ENCODE measurements at regions not wholly inside any gene's neighbourhood (a gene's known extent, or its start where the extent isn't known, plus 50 kb on each side); places are given as distances from the start of the nearest gene placed in this dataset.

- Histone ChIP-seq H2BK20ac (ENCODE audit: low read depth, low read length) (no peak overlapping the region), H2AK5ac (ENCODE audit: low read depth, low read length) (no peak overlapping the region), H3K4me1 (ENCODE audit: control insufficient read depth, insufficient read depth, low read length) (peaks cover 7% of the 10 kb centered on the region; the same call in 1 of the 2 replicates), H4K20me1 (ENCODE audit: insufficient read depth, low read length) (no peaks in the 10 kb centered on the region), H2BK15ac (ENCODE audit: low read depth, low read length) (no peak overlapping the region), H2BK5ac (ENCODE audit: low read depth, low read length, poor library complexity, severe bottlenecking) (no peak overlapping the region), H3K4me2 (ENCODE audit: low read depth, low read length) (no peak overlapping the region), H3K9me3 (ENCODE audit: control insufficient read depth, insufficient read depth, low read length) (no peaks in the 10 kb centered on the region), H3K9ac (ENCODE audit: low read depth, low read length) (no peak overlapping the region), H3K79me1 (ENCODE audit: low read depth in 1 of 2, low read length in 2 of 2) (no peaks in the 10 kb centered on the region), H3K36me3 (ENCODE audit: control insufficient read depth, insufficient read depth, low read length) (no peaks in the 10 kb centered on the region), H2AFZ (replicated peaks; ENCODE audit: low read length, poor library complexity) (no peak overlapping the region), H3K18ac (ENCODE audit: low read depth, low read length) (no peak overlapping the region), H4K8ac (ENCODE audit: low read depth in 2 of 2, low read length in 2 of 2) (no peak overlapping the region), H4K91ac (ENCODE audit: insufficient read depth, low read depth, low read length) (no peak overlapping the region; the same call in 1 of the 2 replicates), H3K27me3 (ENCODE audit: control insufficient read depth, insufficient read depth, low read length) (no peaks in the 10 kb centered on the region; the same call in 1 of the 2 replicates), H3K14ac (replicated peaks; ENCODE audit: low read depth, low read length) (no peak overlapping the region), H3K27ac (ENCODE audit: insufficient read depth, low read length) (no peak overlapping the region), H2AK9ac (replicated peaks; ENCODE audit: low read depth, low read length, poor library complexity) (no peak overlapping the region), H4K5ac (ENCODE audit: low read depth, low read length) (no peak overlapping the region), H3K23ac (ENCODE audit: low read depth, low read length) (no peak overlapping the region), H3K4ac (ENCODE audit: low read depth, low read length) (no peak overlapping the region), H3K9me1 (ENCODE audit: insufficient read depth, low read length) (no peaks in the 10 kb centered on the region; the same call in 1 of the 2 replicates), H3K4me3 (ENCODE audit: insufficient read depth, low read depth, low read length) (no peak overlapping the region), H3K56ac (ENCODE audit: extremely low read depth, insufficient read depth, low read length) (no peak overlapping the region), H2BK120ac (ENCODE audit: low read depth, low read length) (no peak overlapping the region)
- no CpG with 5 or more reads among the region's 3 CpGs for WGBS, 2 experiments (ENCODE audit: extremely low coverage in 2 of 2, insufficient read length in 1 of 2)
- ATAC-seq (ENCODE audit: low read depth) (no peak), DNase-seq (no peak)
- intact Hi-C loops (cut with micrococcal nuclease): no loop called here
- TF ChIP-seq RAD21 (IDR thresholded peaks at IDR 0.05; ENCODE audit: low read length) (no peak), NFE2L2 (IDR thresholded peaks at IDR 0.05; ENCODE audit: low read depth, low read length) (no peak), CTCF (conservative IDR thresholded peaks at IDR 0.05; ENCODE audit: low read depth, low read length) (no peak), RFX5 (IDR thresholded peaks at IDR 0.05; ENCODE audit: low read depth, low read length) (no peak), MAFK (IDR thresholded peaks at IDR 0.05; ENCODE audit: low read depth, low read length) (no peak)
- ChIA-PET POLR2A (ENCODE audit: unreplicated experiment) (no interaction called here), CTCF (no interaction called here)
- dilution Hi-C loops (cut with HindIII; ENCODE audit: low sequenced_read_pairs, unreplicated experiment): no loop called here
- BruUV-seq (replicated peaks): no TSS peak
- in situ Hi-C loops (cut with MboI; ENCODE audit: low sequenced_read_pairs): no loop called here
Measured at GRCh38 chr5:107306002-107306401, 364.7 kb downstream of the EFNA5 start.

Data from IMR-90 (cell line).